H1 (cell line): ENCODE measurements at regions not wholly inside any gene's neighbourhood (a gene's known extent, or its start where the extent isn't known, plus 50 kb on each side); places are given as distances from the start of the nearest gene placed in this dataset.

Experiments used
- CEBPB ChIP-seq: IDR thresholded peaks from 2 replicates; pipeline ENCODE4 v1.6.1; 2012; ENCODE audit warnings: low read depth, low read length
- HDAC6 ChIP-seq: IDR thresholded peaks from one replicate; pipeline ENCODE4 v1.7.1; 2012; ENCODE audit warnings: low read depth, mild to moderate bottlenecking, inconsistent platforms, low read length, moderate library complexity
- TAF7 ChIP-seq: optimal IDR thresholded peaks from 2 replicates; pipeline ENCODE3; 2011; ENCODE audit warnings: low read depth, mild to moderate bottlenecking, inconsistent platforms, low read length, moderate library complexity, borderline replicate concordance

GRCh38 chr20:51265361-51265760 lies 242.5 kb upstream of the KCNG1 start (continued):
- TF ChIP-seq TAF7 (no peak), HDAC6 (no peak), CEBPB (no peak)
